PC-9 (cell line): ENCODE measurements at regions not wholly inside any gene's neighbourhood (a gene's known extent, or its start where the extent isn't known, plus 50 kb on each side); places are given as distances from the start of the nearest gene placed in this dataset.

Experiments used
- BruUV-seq: library from RNA; stranded (reverse); fragments of 400-500 nt; replicated peaks from 2 replicates; lab custom pipeline; 2021; lab: Mats Ljungman, UMichigan
- CTCF ChIA-PET: fragments of 300-600 bp; sonication (Branson Sonifier 250); formaldehyde crosslinking; loops from one replicate; lab custom pipeline; 2022; ENCODE audit warnings: antibody characterized with exemption; lab: Charles Lee
- POLR2A ChIA-PET: fragments of 300-600 bp; sonication (Branson Sonifier 250); formaldehyde crosslinking; loops from one replicate; lab custom pipeline; 2022; ENCODE audit warnings: antibody characterized with exemption; ENCODE audit not compliant: unreplicated experiment; lab: Charles Lee
- DNase-seq, 2 experiments: peaks; one replicate each; pipeline versions ENCODE4 v3.0.0 to v3.0.0-alpha.2; 2015 to 2022; ENCODE audit warnings: mixed read lengths in 1 of 2
- H2AFZ ChIP-seq: fragments of 200-600 bp; sonication (generic); 2 replicates; pipeline ENCODE4 v1.8.1; 2017; ENCODE audit warnings: antibody characterized with exemption
- H3F3A ChIP-seq: fragments of 200-600 bp; sonication (generic); 2 replicates; pipeline ENCODE4 v1.8.1; 2017; ENCODE audit warnings: antibody characterized with exemption, mild to moderate bottlenecking, low read depth; ENCODE audit not compliant: insufficient read depth
- H3K27ac ChIP-seq: fragments of 200-600 bp; sonication (generic); 2 replicates; pipeline ENCODE4 v1.6.1; 2016; ENCODE audit warnings: mixed run types
- H3K27me3 ChIP-seq: fragments of 200-600 bp; sonication (generic); 2 replicates; pipeline ENCODE4 v1.6.1; 2016; ENCODE audit warnings: low read depth, mixed run types; ENCODE audit not compliant: insufficient read depth
- H3K36me3 ChIP-seq: fragments of 200-600 bp; sonication (generic); 2 replicates; pipeline ENCODE4 v1.6.1; 2016; ENCODE audit warnings: low read depth, mixed run types
- H3K4me1 ChIP-seq: fragments of 200-600 bp; sonication (generic); replicated peaks from 2 replicates; pipeline ENCODE4 v1.6.1; 2016; ENCODE audit warnings: mixed run types; ENCODE audit not compliant: insufficient read depth
- H3K4me2 ChIP-seq: fragments of 200-600 bp; sonication (generic); 2 replicates; pipeline ENCODE4 v1.6.1; 2017; ENCODE audit warnings: mixed run types
- H3K4me3 ChIP-seq: fragments of 200-600 bp; sonication (generic); 2 replicates; pipeline ENCODE4 v1.6.1; 2016; ENCODE audit warnings: mixed run types
- H3K79me2 ChIP-seq: fragments of 200-600 bp; sonication (generic); 2 replicates; pipeline ENCODE4 v1.6.1; 2017; ENCODE audit warnings: low read depth, mixed run types
- H3K9me2 ChIP-seq: fragments of 200-600 bp; sonication (generic); 2 replicates; pipeline ENCODE4 v1.8.1; 2017; ENCODE audit warnings: mild to moderate bottlenecking; ENCODE audit not compliant: insufficient read depth
- H3K9me3 ChIP-seq: fragments of 200-600 bp; sonication (generic); 2 replicates; pipeline ENCODE4 v1.8.1; 2016; ENCODE audit warnings: low read depth; ENCODE audit not compliant: insufficient read depth
- H4K20me1 ChIP-seq: fragments of 200-600 bp; sonication (generic); 2 replicates; pipeline ENCODE4 v1.8.1; 2017; ENCODE audit not compliant: insufficient read depth
- EZH2 ChIP-seq: fragments of 200-600 bp; sonication (generic); IDR thresholded peaks from 2 replicates; pipeline ENCODE4 v1.8.0; 2017; ENCODE audit warnings: antibody characterized with exemption, low read depth
- intact Hi-C: fragments of 100-400 bp; cut with micrococcal nuclease; formaldehyde crosslinking; loops from one replicate; pipeline ENCODE4 v1.10.0; 2022; ENCODE audit not compliant: unreplicated experiment
- TF ChIP-seq, protein P1 (sequence below): fragments of 200-600 bp; sonication (generic); conservative IDR thresholded peaks from 2 replicates; pipeline ENCODE4 v1.6.1; 2017; ENCODE audit warnings: mixed run types, antibody characterized with exemption, mild to moderate bottlenecking, moderate library complexity

DNA sequence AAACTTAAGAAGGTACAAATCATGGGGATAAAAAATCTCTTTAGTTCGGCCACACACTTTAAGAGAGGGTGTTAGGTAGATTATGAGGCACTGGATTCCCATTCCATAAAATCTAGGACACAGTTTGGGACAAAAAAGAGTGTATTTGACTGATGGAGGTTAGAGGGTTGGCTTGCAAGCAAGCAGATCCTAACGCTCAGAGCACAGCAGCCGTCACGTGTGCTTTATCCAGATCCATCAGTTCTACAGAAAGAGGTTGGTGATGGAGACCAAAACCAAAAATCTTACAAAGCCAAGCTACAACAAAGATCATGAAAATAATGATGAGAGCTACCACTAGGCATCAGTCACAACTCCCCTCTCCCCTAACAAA, 549.4 kb downstream of the TNS3 start:
- H3K27me3 ChIP-seq: no peaks in the 10 kb centered on the region
- no TSS peak for BruUV-seq
- H4K20me1 ChIP-seq: no peaks in the 10 kb centered on the region
- intact Hi-C loops: no loop called here
- no peaks in the 10 kb centered on the region for H3F3A ChIP-seq
- H3K36me3 ChIP-seq: no peaks in the 10 kb centered on the region
- no peaks in the 10 kb centered on the region for H3K9me2 ChIP-seq
- H2AFZ ChIP-seq: no peak overlapping the region
- no peaks in the 10 kb centered on the region for H3K9me3 ChIP-seq
- ChIA-PET POLR2A (no interaction called here), CTCF (no interaction called here)
- H3K4me2 ChIP-seq: no peak overlapping the region
- H3K4me3 ChIP-seq: no peak overlapping the region
- H3K79me2 ChIP-seq: no peaks in the 10 kb centered on the region
- no peak for DNase-seq
- no peaks in the 10 kb centered on the region for H3K4me1 ChIP-seq
- TF ChIP-seq, protein P1, sequence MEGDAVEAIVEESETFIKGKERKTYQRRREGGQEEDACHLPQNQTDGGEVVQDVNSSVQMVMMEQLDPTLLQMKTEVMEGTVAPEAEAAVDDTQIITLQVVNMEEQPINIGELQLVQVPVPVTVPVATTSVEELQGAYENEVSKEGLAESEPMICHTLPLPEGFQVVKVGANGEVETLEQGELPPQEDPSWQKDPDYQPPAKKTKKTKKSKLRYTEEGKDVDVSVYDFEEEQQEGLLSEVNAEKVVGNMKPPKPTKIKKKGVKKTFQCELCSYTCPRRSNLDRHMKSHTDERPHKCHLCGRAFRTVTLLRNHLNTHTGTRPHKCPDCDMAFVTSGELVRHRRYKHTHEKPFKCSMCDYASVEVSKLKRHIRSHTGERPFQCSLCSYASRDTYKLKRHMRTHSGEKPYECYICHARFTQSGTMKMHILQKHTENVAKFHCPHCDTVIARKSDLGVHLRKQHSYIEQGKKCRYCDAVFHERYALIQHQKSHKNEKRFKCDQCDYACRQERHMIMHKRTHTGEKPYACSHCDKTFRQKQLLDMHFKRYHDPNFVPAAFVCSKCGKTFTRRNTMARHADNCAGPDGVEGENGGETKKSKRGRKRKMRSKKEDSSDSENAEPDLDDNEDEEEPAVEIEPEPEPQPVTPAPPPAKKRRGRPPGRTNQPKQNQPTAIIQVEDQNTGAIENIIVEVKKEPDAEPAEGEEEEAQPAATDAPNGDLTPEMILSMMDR: no peak
- no peak for TF ChIP-seq EZH2
- no peak overlapping the region for H3K27ac ChIP-seq

DNA sequence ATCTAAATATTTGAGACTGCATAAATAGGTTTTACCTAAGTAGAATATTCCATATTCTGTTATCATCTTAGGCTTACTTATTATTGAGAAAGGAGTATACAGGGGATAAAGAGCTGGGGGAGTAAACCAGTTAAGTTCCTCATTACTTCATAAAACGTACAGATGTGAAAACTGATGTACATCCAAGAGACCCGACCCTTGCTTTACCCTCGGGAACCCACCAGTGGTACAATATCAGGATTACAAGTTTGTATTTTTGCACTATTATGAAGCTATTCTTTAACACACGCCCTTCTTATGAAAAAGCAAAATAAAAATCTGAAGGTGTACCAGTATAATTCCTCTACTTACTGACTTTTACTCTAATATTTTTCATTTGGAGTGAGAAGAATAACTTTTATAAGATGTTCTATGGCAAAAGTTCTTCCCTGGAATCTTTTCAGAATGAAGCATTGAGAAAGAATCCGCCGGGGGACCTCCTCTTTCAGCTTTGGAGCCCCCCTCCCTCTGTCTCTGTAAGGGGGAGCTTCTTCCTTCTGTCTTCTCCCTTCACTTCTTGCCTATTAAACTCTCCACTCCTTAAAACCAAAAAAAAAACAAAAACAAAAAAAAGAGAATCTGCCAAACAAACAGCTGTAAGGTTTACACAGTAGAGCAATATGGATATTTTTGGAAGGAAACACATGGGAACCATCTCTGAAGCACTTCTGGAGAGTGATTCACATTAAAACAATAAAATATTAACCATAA, 550.0 kb downstream of the TNS3 start:
- Histone ChIP-seq H3K4me3 (no peak overlapping the region), H3K4me2 (no peak overlapping the region), H4K20me1 (no peaks in the 10 kb centered on the region), H3K27me3 (no peaks in the 10 kb centered on the region), H3F3A (no peaks in the 10 kb centered on the region), H3K27ac (no peak overlapping the region), H3K36me3 (no peaks in the 10 kb centered on the region), H3K9me2 (no peaks in the 10 kb centered on the region), H2AFZ (no peak overlapping the region), H3K9me3 (no peaks in the 10 kb centered on the region), H3K4me1 (no peaks in the 10 kb centered on the region), H3K79me2 (no peaks in the 10 kb centered on the region)
- DNase-seq: no peak
- ChIA-PET POLR2A (no interaction called here), CTCF (interaction anchor here (0.6 kb wide), 1 partner anchor 32 kb away, joined by 4 read pairs; no protein-coding TSS in a partner anchor)
- TF ChIP-seq, protein P1: no peak
- TF ChIP-seq EZH2: no peak
- no TSS peak for BruUV-seq
- intact Hi-C loops: no loop called here

DNA sequence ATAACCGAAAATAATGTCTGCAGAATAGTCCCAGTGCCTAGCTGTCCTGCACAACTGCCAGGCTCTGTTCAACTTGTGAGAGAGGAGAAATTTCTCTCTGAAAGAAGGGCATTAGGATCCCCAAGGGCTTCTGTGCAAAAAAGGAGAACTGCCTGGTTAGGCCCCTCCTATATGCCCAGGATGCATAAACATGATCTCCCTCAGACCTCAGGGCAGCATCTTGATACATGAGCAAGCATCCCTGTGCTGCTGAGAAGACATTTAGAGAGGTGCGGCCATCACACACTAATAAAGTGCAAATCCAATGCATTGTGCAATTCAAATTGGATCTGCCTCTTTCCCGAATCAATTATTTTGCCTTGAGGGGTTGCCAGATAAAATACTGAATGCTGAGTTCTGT, 553.6 kb downstream of the TNS3 start:
- H3K79me2 ChIP-seq: no peaks in the 10 kb centered on the region
- no peak overlapping the region for H3K27ac ChIP-seq
- no peak overlapping the region for H3K4me2 ChIP-seq
- no peak overlapping the region for H3K4me3 ChIP-seq
- H3K4me1 ChIP-seq: no peaks in the 10 kb centered on the region
- DNase-seq: no peak
- POLR2A ChIA-PET: no interaction called here
- H3K9me2 ChIP-seq: no peaks in the 10 kb centered on the region
- TF ChIP-seq, protein P1: no peak
- no peak for TF ChIP-seq EZH2
- no peaks in the 10 kb centered on the region for H3K9me3 ChIP-seq
- no peaks in the 10 kb centered on the region for H3K27me3 ChIP-seq
- no peaks in the 10 kb centered on the region for H4K20me1 ChIP-seq
- H3K36me3 ChIP-seq: no peaks in the 10 kb centered on the region
- no peaks in the 10 kb centered on the region for H3F3A ChIP-seq
- H2AFZ ChIP-seq: no peak overlapping the region
- CTCF ChIA-PET: no interaction called here
- no TSS peak for BruUV-seq
- intact Hi-C loops: no loop called here
